Pons (tissue), 1 donor: ENCODE measurements at regions not wholly inside any gene's neighbourhood (a gene's known extent, or its start where the extent isn't known, plus 50 kb on each side); places are given as distances from the start of the nearest gene placed in this dataset.

ENCODE experiments used
- DNase-seq: peaks from one replicate; pipeline ENCODE4 v3.0.0-alpha.2; 2016; ENCODE audit warnings: low spot score

GRCh38 chr22:47591016-47591415 is 828.6 kb downstream of the TBC1D22A start:
- no peak for DNase-seq

- DNase-seq, result no peak
These were observed 827.1 kb downstream of the TBC1D22A start for GRCh38 chr22:47589271-47590250.

- DNase-seq, result no peak
These were observed 826.1 kb downstream of the TBC1D22A start for GRCh38 chr22:47588578-47588960.

GRCh38 chr22:47587861-47588577 is 825.6 kb downstream of the TBC1D22A start:
- no peak for DNase-seq

GRCh38 chr22:47587361-47587760 is 824.9 kb downstream of the TBC1D22A start:
- no peak for DNase-seq

- no peak for DNase-seq
These were observed 824.5 kb downstream of the TBC1D22A start for GRCh38 chr22:47586946-47587345.

GRCh38 chr22:47586038-47586437 is 823.6 kb downstream of the TBC1D22A start:
- no peak for DNase-seq

- DNase-seq, result no peak
These were observed 821.6 kb downstream of the TBC1D22A start for GRCh38 chr22:47583959-47584562.

- no peak for DNase-seq
These were observed 819.6 kb downstream of the TBC1D22A start for GRCh38 chr22:47582067-47582466.

- DNase-seq, result no peak
These were observed 817.7 kb downstream of the TBC1D22A start for GRCh38 chr22:47580121-47580520.

- no peak for DNase-seq
These were observed 814.5 kb downstream of the TBC1D22A start for GRCh38 chr22:47576908-47577307.

GRCh38 chr22:47575291-47575690 is 812.8 kb downstream of the TBC1D22A start:
- no peak for DNase-seq

- no peak for DNase-seq
These were observed 812.1 kb downstream of the TBC1D22A start for GRCh38 chr22:47574556-47574955.

GRCh38 chr22:47573141-47573540 is 810.7 kb downstream of the TBC1D22A start:
- no peak for DNase-seq

GRCh38 chr22:47572443-47572842 is 810.0 kb downstream of the TBC1D22A start:
- DNase-seq, result no peak

GRCh38 chr22:47571616-47572015 is 809.2 kb downstream of the TBC1D22A start:
- DNase-seq, result no peak

- DNase-seq, result no peak
These were observed 808.4 kb downstream of the TBC1D22A start for GRCh38 chr22:47570851-47571250.

GRCh38 chr22:47570300-47570685 is 807.8 kb downstream of the TBC1D22A start:
- DNase-seq, result no peak

- DNase-seq, result no peak
These were observed 807.2 kb downstream of the TBC1D22A start for GRCh38 chr22:47569389-47570299.

GRCh38 chr22:47568700-47569099 is 806.2 kb downstream of the TBC1D22A start:
- DNase-seq, result no peak
